ENCODE measurements at regions not wholly inside any gene's neighbourhood (a gene's known extent, or its start where the extent isn't known, plus 50 kb on each side); places are given as distances from the start of the nearest gene placed in this dataset.

GRCh38 chr12:105423237-105423636 lies 92.7 kb downstream of the C12orf75 start:
- no peaks in the 10 kb centered on the region for H3K36me3 ChIP-seq (ENCODE audit: control insufficient read depth, insufficient read depth, low read length)
- H3K27ac ChIP-seq (ENCODE audit: insufficient read depth, low read depth, low read length, poor library complexity, severe bottlenecking): no peak overlapping the region
- H3K27me3 ChIP-seq (ENCODE audit: control insufficient read depth, insufficient read depth, low read length, poor library complexity, severe bottlenecking): no peaks in the 10 kb centered on the region
- H3K4me1 ChIP-seq (ENCODE audit: control insufficient read depth, insufficient read depth, low read length): peaks cover 4% of the 10 kb centered on the region
- no peaks in the 10 kb centered on the region for H3K9me3 ChIP-seq (ENCODE audit: control insufficient read depth, low read length)
- H3K4me3 ChIP-seq (ENCODE audit: insufficient read depth, low read depth, low read length): no peak overlapping the region

DNA sequence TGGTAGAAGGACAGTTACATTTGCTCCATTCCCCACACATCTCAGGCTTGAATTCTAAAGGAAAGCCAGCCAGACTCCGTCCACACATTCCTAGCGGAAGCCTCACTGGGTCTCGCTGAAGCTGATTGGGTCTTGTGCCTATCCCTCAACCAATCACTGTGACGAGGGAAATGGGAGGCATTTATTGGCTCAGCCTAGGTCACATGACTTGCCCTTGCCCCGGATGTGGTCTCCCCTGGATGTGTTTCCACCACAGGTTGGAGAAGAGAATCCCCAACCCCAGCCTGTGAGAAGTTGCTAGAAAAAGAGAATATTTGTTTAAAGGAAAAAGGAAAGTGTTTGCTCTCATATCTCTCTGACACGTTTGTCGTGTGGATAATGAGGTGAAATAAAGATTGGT lies 93.4 kb downstream of the C12orf75 start:
- H3K36me3 ChIP-seq (ENCODE audit: control insufficient read depth, insufficient read depth, low read length): no peaks in the 10 kb centered on the region
- H3K4me3 ChIP-seq (ENCODE audit: insufficient read depth, low read depth, low read length): no peak overlapping the region
- 83 to 84% methylated on average over 7 of the region's 7 CpGs for WGBS, 2 experiments
- peaks cover 4% of the 10 kb centered on the region for H3K4me1 ChIP-seq (ENCODE audit: control insufficient read depth, insufficient read depth, low read length)
- no peaks in the 10 kb centered on the region for H3K27me3 ChIP-seq (ENCODE audit: control insufficient read depth, insufficient read depth, low read length, poor library complexity, severe bottlenecking)
- no peaks in the 10 kb centered on the region for H3K9me3 ChIP-seq (ENCODE audit: control insufficient read depth, low read length)
- no peak overlapping the region for H3K27ac ChIP-seq (ENCODE audit: insufficient read depth, low read depth, low read length, poor library complexity, severe bottlenecking)

GRCh38 chr12:105425254-105426174 lies 95.0 kb downstream of the C12orf75 start:
- WGBS, 2 experiments: 90 to 93% methylated on average over 7 of the region's 7 CpGs
- Histone ChIP-seq H3K27me3 (ENCODE audit: control insufficient read depth, insufficient read depth, low read length, poor library complexity, severe bottlenecking) (no peaks in the 10 kb centered on the region), H3K4me1 (ENCODE audit: control insufficient read depth, insufficient read depth, low read length) (no peaks in the 10 kb centered on the region), H3K27ac (ENCODE audit: insufficient read depth, low read depth, low read length, poor library complexity, severe bottlenecking) (no peak overlapping the region), H3K36me3 (ENCODE audit: control insufficient read depth, insufficient read depth, low read length) (no peaks in the 10 kb centered on the region), H3K9me3 (ENCODE audit: control insufficient read depth, low read length) (no peaks in the 10 kb centered on the region), H3K4me3 (ENCODE audit: insufficient read depth, low read depth, low read length) (no peak overlapping the region)

GRCh38 chr12:105426766-105427165 lies 96.3 kb downstream of the C12orf75 start:
- no peaks in the 10 kb centered on the region for H3K36me3 ChIP-seq (ENCODE audit: control insufficient read depth, insufficient read depth, low read length)
- H3K27ac ChIP-seq (ENCODE audit: insufficient read depth, low read depth, low read length, poor library complexity, severe bottlenecking): no peak overlapping the region
- no peak overlapping the region for H3K4me3 ChIP-seq (ENCODE audit: insufficient read depth, low read depth, low read length)
- WGBS, 2 experiments: 98 to 100% methylated on average over 1 to 3 of the region's 3 CpGs
- H3K4me1 ChIP-seq (ENCODE audit: control insufficient read depth, insufficient read depth, low read length): no peaks in the 10 kb centered on the region
- no peaks in the 10 kb centered on the region for H3K27me3 ChIP-seq (ENCODE audit: control insufficient read depth, insufficient read depth, low read length, poor library complexity, severe bottlenecking)
- H3K9me3 ChIP-seq (ENCODE audit: control insufficient read depth, low read length): no peaks in the 10 kb centered on the region

DNA sequence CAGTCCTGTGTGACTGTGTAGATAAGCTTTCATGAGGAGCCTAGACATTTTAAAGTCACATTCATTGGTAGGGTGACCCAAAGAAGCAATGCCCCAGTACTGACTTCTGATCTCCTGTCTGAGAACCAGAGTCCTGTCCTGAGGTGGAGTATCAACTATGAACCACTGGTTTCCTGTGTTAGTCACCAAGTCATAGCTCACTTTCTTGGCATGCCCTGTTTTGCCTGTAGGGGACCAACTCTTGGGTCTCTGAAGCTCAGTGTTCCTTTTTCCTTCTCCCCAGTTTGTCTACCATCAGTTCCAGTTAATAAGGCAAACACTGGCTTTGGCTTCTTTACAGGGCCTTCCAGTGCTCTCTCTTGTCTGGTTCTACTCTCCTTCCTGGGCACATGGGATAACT lies 97.4 kb downstream of the C12orf75 start:
- H3K9me3 ChIP-seq (ENCODE audit: control insufficient read depth, low read length): no peaks in the 10 kb centered on the region
- no peak overlapping the region for H3K27ac ChIP-seq (ENCODE audit: insufficient read depth, low read depth, low read length, poor library complexity, severe bottlenecking)
- no peaks in the 10 kb centered on the region for H3K36me3 ChIP-seq (ENCODE audit: control insufficient read depth, insufficient read depth, low read length)
- H3K4me3 ChIP-seq (ENCODE audit: insufficient read depth, low read depth, low read length): no peak overlapping the region
- H3K27me3 ChIP-seq (ENCODE audit: control insufficient read depth, insufficient read depth, low read length, poor library complexity, severe bottlenecking): no peaks in the 10 kb centered on the region
- no peaks in the 10 kb centered on the region for H3K4me1 ChIP-seq (ENCODE audit: control insufficient read depth, insufficient read depth, low read length)

DNA sequence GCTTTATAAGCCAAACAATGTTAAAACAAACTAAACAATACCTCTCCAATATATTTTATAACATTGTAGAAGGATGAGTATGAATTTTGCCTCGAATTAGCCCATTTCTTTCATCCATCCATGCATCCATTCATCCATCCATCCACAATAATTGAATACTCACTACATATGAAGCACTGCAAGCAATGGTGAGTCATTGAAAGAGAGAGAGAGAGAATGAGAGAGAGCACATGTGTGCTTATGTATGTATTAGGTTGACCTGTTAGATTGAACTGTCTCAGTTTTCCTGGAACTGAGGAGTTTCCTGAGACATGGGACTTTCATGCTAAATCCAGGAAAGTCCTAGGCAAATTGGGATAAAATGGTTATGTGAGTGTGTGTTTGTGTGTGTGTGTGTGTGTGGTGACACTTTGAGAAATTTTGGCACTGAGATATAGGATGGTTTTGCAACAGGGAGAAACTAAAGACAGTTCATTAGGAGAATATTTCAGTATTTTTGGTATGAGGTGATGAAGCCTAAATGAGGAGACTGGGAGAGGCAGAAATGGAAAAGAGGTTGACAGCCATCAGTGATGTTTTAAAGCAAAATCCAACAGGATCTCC lies 98.4 kb downstream of the C12orf75 start:
- Histone ChIP-seq H3K9me3 (ENCODE audit: control insufficient read depth, low read length) (no peaks in the 10 kb centered on the region), H3K27ac (ENCODE audit: insufficient read depth, low read depth, low read length, poor library complexity, severe bottlenecking) (no peak overlapping the region), H3K36me3 (ENCODE audit: control insufficient read depth, insufficient read depth, low read length) (no peaks in the 10 kb centered on the region), H3K27me3 (ENCODE audit: control insufficient read depth, insufficient read depth, low read length, poor library complexity, severe bottlenecking) (no peaks in the 10 kb centered on the region), H3K4me3 (ENCODE audit: insufficient read depth, low read depth, low read length) (no peak overlapping the region), H3K4me1 (ENCODE audit: control insufficient read depth, insufficient read depth, low read length) (no peaks in the 10 kb centered on the region)
- no CpG with 5 or more reads among the region's 1 CpG for WGBS, 2 experiments

DNA sequence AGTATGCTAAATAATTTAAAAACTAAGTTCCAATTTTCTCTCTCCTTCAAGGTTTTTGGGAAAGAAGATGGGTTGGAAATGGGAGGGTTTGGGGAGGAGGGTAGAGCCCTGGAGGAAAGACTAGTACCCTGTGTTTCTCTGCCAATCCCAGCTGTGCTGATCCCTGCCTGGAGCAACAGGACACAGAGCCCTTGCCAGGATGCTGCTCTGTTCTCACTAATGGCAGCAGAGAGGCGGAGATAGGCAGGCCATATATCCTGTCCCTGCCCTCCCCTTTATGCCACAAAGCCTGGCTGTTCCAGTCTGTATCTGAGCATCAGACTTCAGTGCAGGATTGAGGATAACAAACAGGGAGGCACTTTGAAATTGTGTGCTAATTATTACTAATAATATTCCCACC lies 99.0 kb downstream of the C12orf75 start:
- no peaks in the 10 kb centered on the region for H3K4me1 ChIP-seq (ENCODE audit: control insufficient read depth, insufficient read depth, low read length)
- no peak overlapping the region for H3K27ac ChIP-seq (ENCODE audit: insufficient read depth, low read depth, low read length, poor library complexity, severe bottlenecking)
- WGBS, 2 experiments: 100% methylated on average over 1 of the region's 1 CpG
- H3K36me3 ChIP-seq (ENCODE audit: control insufficient read depth, insufficient read depth, low read length): no peaks in the 10 kb centered on the region
- H3K9me3 ChIP-seq (ENCODE audit: control insufficient read depth, low read length): no peaks in the 10 kb centered on the region
- no peaks in the 10 kb centered on the region for H3K27me3 ChIP-seq (ENCODE audit: control insufficient read depth, insufficient read depth, low read length, poor library complexity, severe bottlenecking)
- H3K4me3 ChIP-seq (ENCODE audit: insufficient read depth, low read depth, low read length): no peak overlapping the region

DNA sequence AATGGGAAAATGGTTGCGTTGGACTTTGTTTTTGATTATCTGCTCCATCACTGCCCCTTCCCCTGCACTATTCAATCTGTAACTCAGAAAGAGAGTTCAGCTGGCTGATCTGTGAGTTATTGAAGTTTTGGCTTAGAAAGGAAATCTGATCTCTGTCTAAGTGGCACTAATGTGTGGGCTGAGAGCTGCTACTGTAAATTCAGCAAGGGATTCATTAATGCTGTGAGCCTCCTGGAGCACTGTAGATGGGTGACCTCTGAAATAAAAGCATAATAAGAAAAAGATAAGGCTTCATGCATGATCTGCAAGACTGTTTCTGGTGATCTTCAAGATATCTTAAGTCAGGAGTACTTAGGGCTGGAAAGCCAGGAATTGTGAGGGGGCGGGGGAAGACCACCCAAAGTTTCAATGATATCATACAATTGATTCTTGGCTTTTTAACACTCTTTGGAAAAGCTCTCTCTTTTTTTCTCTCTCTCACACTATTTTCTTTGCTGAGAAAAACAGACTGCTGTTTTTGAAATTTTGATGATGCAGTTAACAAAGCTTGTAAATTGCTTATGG lies 101.1 kb downstream of the C12orf75 start:
- Histone ChIP-seq H3K9me3 (ENCODE audit: control insufficient read depth, low read length) (no peaks in the 10 kb centered on the region), H3K36me3 (ENCODE audit: control insufficient read depth, insufficient read depth, low read length) (no peaks in the 10 kb centered on the region), H3K27me3 (ENCODE audit: control insufficient read depth, insufficient read depth, low read length, poor library complexity, severe bottlenecking) (no peaks in the 10 kb centered on the region), H3K4me3 (ENCODE audit: insufficient read depth, low read depth, low read length) (no peak overlapping the region), H3K4me1 (ENCODE audit: control insufficient read depth, insufficient read depth, low read length) (no peaks in the 10 kb centered on the region), H3K27ac (ENCODE audit: insufficient read depth, low read depth, low read length, poor library complexity, severe bottlenecking) (no peak overlapping the region)
- 88 to 100% methylated on average over 2 of the region's 2 CpGs for WGBS, 2 experiments

DNA sequence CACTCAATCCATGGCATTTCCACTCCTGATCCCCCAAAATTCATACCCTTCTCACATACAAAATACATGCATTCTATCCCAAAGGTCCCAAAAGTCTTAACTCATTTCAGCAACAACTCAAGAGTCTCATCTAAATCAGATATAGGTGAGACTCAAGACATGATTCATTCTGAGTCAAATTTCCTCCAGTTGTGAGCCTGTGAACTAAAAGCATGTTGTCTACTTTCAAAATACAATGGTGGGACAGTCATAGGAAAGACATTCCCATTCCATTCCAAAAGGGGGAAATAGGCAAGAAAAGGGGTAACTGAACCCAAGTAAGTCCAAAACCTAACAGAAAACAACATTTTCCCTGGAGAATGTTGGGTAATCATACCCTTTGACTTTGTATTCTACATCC lies 103.3 kb downstream of the C12orf75 start:
- Histone ChIP-seq H3K27ac (ENCODE audit: insufficient read depth, low read depth, low read length, poor library complexity, severe bottlenecking) (no peak overlapping the region), H3K36me3 (ENCODE audit: control insufficient read depth, insufficient read depth, low read length) (no peaks in the 10 kb centered on the region), H3K9me3 (ENCODE audit: control insufficient read depth, low read length) (no peaks in the 10 kb centered on the region), H3K4me3 (ENCODE audit: insufficient read depth, low read depth, low read length) (no peak overlapping the region), H3K27me3 (ENCODE audit: control insufficient read depth, insufficient read depth, low read length, poor library complexity, severe bottlenecking) (no peaks in the 10 kb centered on the region), H3K4me1 (ENCODE audit: control insufficient read depth, insufficient read depth, low read length) (no peaks in the 10 kb centered on the region)

- no peaks in the 10 kb centered on the region for H3K9me3 ChIP-seq (ENCODE audit: control insufficient read depth, low read length)
- 58 to 59% methylated on average over 1 of the region's 1 CpG for WGBS, 2 experiments
Observed at GRCh38 chr12:105436636-105437035, 106.1 kb downstream of the C12orf75 start.

More at GRCh38 chr12:105436636-105437035, 106.1 kb downstream of the C12orf75 start:
- no peak overlapping the region for H3K27ac ChIP-seq (ENCODE audit: insufficient read depth, low read depth, low read length, poor library complexity, severe bottlenecking)
- H3K36me3 ChIP-seq (ENCODE audit: control insufficient read depth, insufficient read depth, low read length): no peaks in the 10 kb centered on the region
- H3K27me3 ChIP-seq (ENCODE audit: control insufficient read depth, insufficient read depth, low read length, poor library complexity, severe bottlenecking): no peaks in the 10 kb centered on the region
- no peak overlapping the region for H3K4me3 ChIP-seq (ENCODE audit: insufficient read depth, low read depth, low read length)
- H3K4me1 ChIP-seq (ENCODE audit: control insufficient read depth, insufficient read depth, low read length): no peaks in the 10 kb centered on the region
